ENCODE measurements at regions not wholly inside any gene's neighbourhood (a gene's known extent, or its start where the extent isn't known, plus 50 kb on each side); places are given as distances from the start of the nearest gene placed in this dataset.

- H3K27me3 ChIP-seq (ENCODE audit: insufficient read depth, poor library complexity, severe bottlenecking), result no peaks in the 10 kb centered on the region
- H3K4me3 ChIP-seq (replicated peaks; ENCODE audit: insufficient read depth, low read length), result no peak overlapping the region
- H3K27ac ChIP-seq (replicated peaks), result no peak overlapping the region
- no peak for DNase-seq (ENCODE audit: low read depth in 1 of 2, low spot score in 1 of 2)
- TF ChIP-seq POLR2AphosphoS5 (IDR thresholded peaks at IDR 0.05; ENCODE audit: low read depth) (no peak), REST (IDR thresholded peaks at IDR 0.05; ENCODE audit: insufficient replicate concordance, low read depth) (no peak), CTCF (IDR thresholded peaks at IDR 0.05; ENCODE audit: insufficient read depth, low read length) (no peak), GABPA (IDR thresholded peaks at IDR 0.05; ENCODE audit: low read depth) (no peak), SPI1 (IDR thresholded peaks at IDR 0.05; ENCODE audit: borderline replicate concordance, low read depth) (no peak)
Measured at GRCh38 chr2:238724728-238725127, 123.2 kb upstream of the TWIST2 start.

GRCh38 chr2:238725298-238725697, 122.6 kb upstream of the TWIST2 start:
- no peak for DNase-seq (ENCODE audit: low read depth in 1 of 2, low spot score in 1 of 2)
- TF ChIP-seq SPI1 (IDR thresholded peaks at IDR 0.05; ENCODE audit: borderline replicate concordance, low read depth), result no peak
- TF ChIP-seq GABPA (IDR thresholded peaks at IDR 0.05; ENCODE audit: low read depth), result no peak
- TF ChIP-seq POLR2AphosphoS5 (IDR thresholded peaks at IDR 0.05; ENCODE audit: low read depth), result no peak
- no peaks in the 10 kb centered on the region for H3K27me3 ChIP-seq (ENCODE audit: insufficient read depth, poor library complexity, severe bottlenecking)
- no peak overlapping the region for H3K27ac ChIP-seq (replicated peaks)
- no peak overlapping the region for H3K4me3 ChIP-seq (replicated peaks; ENCODE audit: insufficient read depth, low read length)

GRCh38 chr2:238726670-238727584, 121.0 kb upstream of the TWIST2 start:
- TF ChIP-seq POLR2AphosphoS5 (IDR thresholded peaks at IDR 0.05; ENCODE audit: low read depth), result no peak
- Histone ChIP-seq H3K27me3 (ENCODE audit: insufficient read depth, poor library complexity, severe bottlenecking) (no peaks in the 10 kb centered on the region), H3K27ac (replicated peaks) (no peak overlapping the region), H3K4me3 (replicated peaks; ENCODE audit: insufficient read depth, low read length) (no peak overlapping the region)
- no peak for DNase-seq (ENCODE audit: low read depth in 1 of 2, low spot score in 1 of 2)

GRCh38 chr2:238727585-238728329, 120.1 kb upstream of the TWIST2 start:
- Histone ChIP-seq H3K27me3 (ENCODE audit: insufficient read depth, poor library complexity, severe bottlenecking) (no peaks in the 10 kb centered on the region), H3K4me3 (replicated peaks; ENCODE audit: insufficient read depth, low read length) (no peak overlapping the region), H3K27ac (replicated peaks) (no peak overlapping the region)
- no peak for DNase-seq (ENCODE audit: low read depth in 1 of 2, low spot score in 1 of 2)
- TF ChIP-seq REST (IDR thresholded peaks at IDR 0.05; ENCODE audit: insufficient replicate concordance, low read depth), result no peak
- TF ChIP-seq GABPA (IDR thresholded peaks at IDR 0.05; ENCODE audit: low read depth), result no peak
- no peak for TF ChIP-seq SPI1 (IDR thresholded peaks at IDR 0.05; ENCODE audit: borderline replicate concordance, low read depth)
- no peak for TF ChIP-seq POLR2AphosphoS5 (IDR thresholded peaks at IDR 0.05; ENCODE audit: low read depth)
- TF ChIP-seq CTCF (IDR thresholded peaks at IDR 0.05; ENCODE audit: insufficient read depth, low read length), result no peak

Data from HL-60 (cell line).